ENCODE measurements at regions not wholly inside any gene's neighbourhood (a gene's known extent, or its start where the extent isn't known, plus 50 kb on each side); places are given as distances from the start of the nearest gene placed in this dataset.

DNA sequence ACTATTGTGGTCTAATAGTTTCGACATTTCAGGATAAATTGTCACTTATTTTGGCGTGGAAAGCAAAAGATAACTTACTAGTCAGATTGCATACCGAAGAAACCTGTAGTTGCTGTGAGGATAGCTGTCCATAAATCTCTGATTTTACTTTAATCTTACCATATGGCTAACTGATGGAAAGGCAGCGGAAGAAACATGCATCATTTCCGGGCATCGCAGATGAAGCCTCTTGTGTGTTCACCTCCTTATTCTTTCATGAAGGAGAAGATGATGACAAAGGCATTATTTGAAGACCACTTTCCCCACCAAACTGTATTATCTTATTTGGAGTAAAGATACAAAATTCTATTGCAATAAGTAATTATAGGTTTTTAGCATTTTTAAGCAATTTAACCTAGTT lies 763.6 kb upstream of the SLITRK6 start:
- H3K4me1 ChIP-seq = no peaks in the 10 kb centered on the region
- H3K9me3 ChIP-seq = no peaks in the 10 kb centered on the region
- TF ChIP-seq CTCF (IDR thresholded peaks at IDR 0.05) (no peak), EP300 (IDR thresholded peaks at IDR 0.05) (no peak), POLR2A (IDR thresholded peaks at IDR 0.05) (no peak)
- no peak for DNase-seq (ENCODE audit: low spot score in 2 of 2)
- H3K27me3 ChIP-seq = no peaks in the 10 kb centered on the region
- 95% methylated on average over 6 of the region's 6 CpGs for WGBS, 2 donors
- no peak overlapping the region for H3K4me3 ChIP-seq
- no peak overlapping the region for H3K27ac ChIP-seq
- H3K36me3 ChIP-seq = no peaks in the 10 kb centered on the region

- no peak overlapping the region for H3K4me3 ChIP-seq
- TF ChIP-seq EP300 (IDR thresholded peaks at IDR 0.05) = no peak
- TF ChIP-seq POLR2A (IDR thresholded peaks at IDR 0.05) = no peak
- no peak for TF ChIP-seq CTCF (IDR thresholded peaks at IDR 0.05)
- no peaks in the 10 kb centered on the region for H3K27me3 ChIP-seq
- no peaks in the 10 kb centered on the region for H3K36me3 ChIP-seq
- no peak for DNase-seq (ENCODE audit: low spot score in 2 of 2)
- no peaks in the 10 kb centered on the region for H3K9me3 ChIP-seq
- no peaks in the 10 kb centered on the region for H3K4me1 ChIP-seq
- no peak overlapping the region for H3K27ac ChIP-seq
- 78 to 81% methylated on average over 2 of the region's 2 CpGs for WGBS, 2 donors
Measured at GRCh38 chr13:86563308-86563707, 764.1 kb upstream of the SLITRK6 start.

DNA sequence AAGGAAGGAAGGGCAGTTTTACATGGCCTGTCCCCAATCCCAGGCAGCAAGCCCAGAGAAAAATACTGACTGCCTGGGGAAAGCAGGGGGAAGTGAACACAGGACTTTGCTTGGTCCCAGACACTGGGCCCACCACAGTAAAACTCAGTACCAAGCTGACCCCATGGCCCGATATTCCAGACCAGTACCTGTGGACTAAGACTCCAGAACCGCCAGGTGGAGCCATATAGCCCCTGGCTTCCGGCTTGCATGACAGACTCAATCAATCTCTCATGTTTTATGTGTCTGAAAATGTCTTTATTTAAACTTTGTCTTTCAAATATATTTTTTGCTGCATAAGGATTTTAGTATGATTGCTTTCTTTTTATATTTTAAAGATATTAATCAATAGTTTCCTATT lies 767.9 kb upstream of the SLITRK6 start:
- TF ChIP-seq EP300 (IDR thresholded peaks at IDR 0.05) = no peak
- TF ChIP-seq CTCF (IDR thresholded peaks at IDR 0.05) = no peak
- no peak for TF ChIP-seq POLR2A (IDR thresholded peaks at IDR 0.05)
- DNase-seq (ENCODE audit: low spot score in 2 of 2) = no peak
- 84 to 91% methylated on average over 3 of the region's 3 CpGs for WGBS, 2 donors
- H3K4me3 ChIP-seq = no peak overlapping the region
- no peaks in the 10 kb centered on the region for H3K9me3 ChIP-seq
- H3K27me3 ChIP-seq = no peaks in the 10 kb centered on the region
- H3K36me3 ChIP-seq = no peaks in the 10 kb centered on the region
- H3K4me1 ChIP-seq = no peaks in the 10 kb centered on the region
- H3K27ac ChIP-seq = no peak overlapping the region

GRCh38 chr13:86569119-86569518 lies 769.9 kb upstream of the SLITRK6 start:
- H3K4me3 ChIP-seq = no peak overlapping the region
- no peaks in the 10 kb centered on the region for H3K36me3 ChIP-seq
- H3K27ac ChIP-seq = no peak overlapping the region
- TF ChIP-seq CTCF (IDR thresholded peaks at IDR 0.05) (no peak), POLR2A (IDR thresholded peaks at IDR 0.05) (no peak), EP300 (IDR thresholded peaks at IDR 0.05) (no peak)
- no peak for DNase-seq (ENCODE audit: low spot score in 2 of 2)
- no peaks in the 10 kb centered on the region for H3K27me3 ChIP-seq
- no peaks in the 10 kb centered on the region for H3K9me3 ChIP-seq
- WGBS, 2 donors = 93 to 94% methylated on average over 1 of the region's 1 CpG
- no peaks in the 10 kb centered on the region for H3K4me1 ChIP-seq

DNA sequence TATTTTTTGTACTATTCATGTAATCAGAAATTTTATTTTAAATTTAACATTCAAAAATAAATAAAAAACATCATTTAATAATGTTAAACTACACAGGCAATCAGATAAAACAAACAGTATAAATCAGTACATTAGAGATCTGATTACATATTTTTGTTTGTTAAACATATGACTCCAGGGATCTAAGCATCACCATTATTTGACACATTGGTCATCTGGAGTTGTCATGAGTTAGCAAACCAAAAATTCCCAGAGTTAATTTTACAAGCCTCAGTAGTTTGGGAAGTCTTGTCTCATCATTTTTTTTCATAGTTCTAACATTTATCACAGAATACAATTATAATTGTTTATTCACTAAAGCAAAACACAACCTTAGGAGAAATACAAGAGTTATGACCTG lies 770.8 kb upstream of the SLITRK6 start:
- H3K4me1 ChIP-seq = no peaks in the 10 kb centered on the region
- H3K27ac ChIP-seq = no peak overlapping the region
- H3K4me3 ChIP-seq = no peak overlapping the region
- TF ChIP-seq CTCF (IDR thresholded peaks at IDR 0.05) (no peak), EP300 (IDR thresholded peaks at IDR 0.05) (no peak), POLR2A (IDR thresholded peaks at IDR 0.05) (no peak)
- no peak for DNase-seq (ENCODE audit: low spot score in 2 of 2)
- H3K9me3 ChIP-seq = no peaks in the 10 kb centered on the region
- no peaks in the 10 kb centered on the region for H3K27me3 ChIP-seq
- H3K36me3 ChIP-seq = no peaks in the 10 kb centered on the region
